C4-2B (cell line): ENCODE measurements at regions not wholly inside any gene's neighbourhood (a gene's known extent, or its start where the extent isn't known, plus 50 kb on each side); places are given as distances from the start of the nearest gene placed in this dataset.

Experiments used
- H3K27ac ChIP-seq: fragments of 450-650 bp; 2 replicates; pipeline ENCODE4 v1.5.1; 2017
- ZFX ChIP-seq: fragments of 450-650 bp; IDR thresholded peaks from 2 replicates; pipeline ENCODE4 v1.6.1; 2017
- TF ChIP-seq, protein P1 (sequence below): fragments of 450-650 bp; conservative IDR thresholded peaks from 2 replicates; pipeline ENCODE4 v1.5.1; 2017; ENCODE audit warnings: mild to moderate bottlenecking

GRCh38 chr5:77876862-77877502, 100.8 kb upstream of the TBCA start:
- TF ChIP-seq, protein P1, sequence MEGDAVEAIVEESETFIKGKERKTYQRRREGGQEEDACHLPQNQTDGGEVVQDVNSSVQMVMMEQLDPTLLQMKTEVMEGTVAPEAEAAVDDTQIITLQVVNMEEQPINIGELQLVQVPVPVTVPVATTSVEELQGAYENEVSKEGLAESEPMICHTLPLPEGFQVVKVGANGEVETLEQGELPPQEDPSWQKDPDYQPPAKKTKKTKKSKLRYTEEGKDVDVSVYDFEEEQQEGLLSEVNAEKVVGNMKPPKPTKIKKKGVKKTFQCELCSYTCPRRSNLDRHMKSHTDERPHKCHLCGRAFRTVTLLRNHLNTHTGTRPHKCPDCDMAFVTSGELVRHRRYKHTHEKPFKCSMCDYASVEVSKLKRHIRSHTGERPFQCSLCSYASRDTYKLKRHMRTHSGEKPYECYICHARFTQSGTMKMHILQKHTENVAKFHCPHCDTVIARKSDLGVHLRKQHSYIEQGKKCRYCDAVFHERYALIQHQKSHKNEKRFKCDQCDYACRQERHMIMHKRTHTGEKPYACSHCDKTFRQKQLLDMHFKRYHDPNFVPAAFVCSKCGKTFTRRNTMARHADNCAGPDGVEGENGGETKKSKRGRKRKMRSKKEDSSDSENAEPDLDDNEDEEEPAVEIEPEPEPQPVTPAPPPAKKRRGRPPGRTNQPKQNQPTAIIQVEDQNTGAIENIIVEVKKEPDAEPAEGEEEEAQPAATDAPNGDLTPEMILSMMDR, result no peak
- TF ChIP-seq ZFX, result no peak
- no peak overlapping the region for H3K27ac ChIP-seq

DNA sequence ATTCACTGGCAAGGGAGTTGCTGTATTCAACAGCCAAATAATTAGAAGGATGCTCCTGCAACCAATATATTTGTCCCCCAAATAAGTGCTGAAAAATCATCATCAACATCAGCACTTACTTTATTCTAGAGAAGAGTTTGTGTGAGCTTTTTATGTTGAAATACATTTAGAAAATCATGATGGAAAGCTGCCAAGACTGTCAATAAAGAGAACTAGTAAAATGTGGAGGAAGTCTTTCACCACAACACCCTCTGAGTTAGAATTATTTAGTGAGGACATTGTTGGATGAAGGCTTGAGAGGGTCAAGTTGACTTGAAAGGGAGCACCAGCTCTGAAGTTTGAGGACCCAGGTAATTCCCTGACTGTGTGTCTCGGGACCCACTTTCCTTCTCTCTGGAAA, 100.2 kb upstream of the TBCA start:
- no peak overlapping the region for H3K27ac ChIP-seq
- no peak for TF ChIP-seq ZFX
- TF ChIP-seq, protein P1, result no peak

DNA sequence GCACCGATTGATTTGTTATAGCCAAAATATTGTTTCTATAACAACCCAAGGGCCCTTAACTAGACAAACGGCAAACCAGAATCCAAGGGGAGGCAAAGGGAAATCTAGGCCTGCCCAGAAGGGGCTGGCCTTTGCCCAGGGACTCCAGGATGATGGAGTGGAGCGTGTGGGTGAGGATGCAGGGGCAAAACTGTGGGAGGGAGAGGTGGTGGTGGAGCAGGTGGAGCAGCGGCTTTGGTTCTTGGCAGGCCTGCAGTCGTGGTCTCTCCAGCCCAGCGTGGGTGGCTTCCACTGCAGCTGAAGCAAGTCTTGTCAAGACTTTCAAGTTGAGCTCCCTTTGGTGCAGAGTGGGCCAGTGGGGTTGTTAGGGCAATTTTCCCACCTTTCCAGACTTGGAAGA, 98.6 kb upstream of the TBCA start:
- no peak overlapping the region for H3K27ac ChIP-seq
- TF ChIP-seq ZFX, result no peak
- TF ChIP-seq, protein P1, result no peak

- H3K27ac ChIP-seq, result no peak overlapping the region
- no peak for TF ChIP-seq ZFX
- TF ChIP-seq, protein P1, result no peak
Measured at GRCh38 chr5:77873239-77873638, 97.1 kb upstream of the TBCA start.

GRCh38 chr5:77871946-77872345, 95.8 kb upstream of the TBCA start:
- no peak overlapping the region for H3K27ac ChIP-seq
- no peak for TF ChIP-seq ZFX
- TF ChIP-seq, protein P1, result no peak

GRCh38 chr5:77871016-77871415, 94.9 kb upstream of the TBCA start:
- TF ChIP-seq, protein P1, result no peak
- no peak for TF ChIP-seq ZFX
- no peak overlapping the region for H3K27ac ChIP-seq

- TF ChIP-seq ZFX, result no peak
- TF ChIP-seq, protein P1, result no peak
- no peak overlapping the region for H3K27ac ChIP-seq
Measured at GRCh38 chr5:77869116-77869798, 93.1 kb upstream of the TBCA start.
